ENCODE measurements at regions not wholly inside any gene's neighbourhood (a gene's known extent, or its start where the extent isn't known, plus 50 kb on each side); places are given as distances from the start of the nearest gene placed in this dataset.

DNA sequence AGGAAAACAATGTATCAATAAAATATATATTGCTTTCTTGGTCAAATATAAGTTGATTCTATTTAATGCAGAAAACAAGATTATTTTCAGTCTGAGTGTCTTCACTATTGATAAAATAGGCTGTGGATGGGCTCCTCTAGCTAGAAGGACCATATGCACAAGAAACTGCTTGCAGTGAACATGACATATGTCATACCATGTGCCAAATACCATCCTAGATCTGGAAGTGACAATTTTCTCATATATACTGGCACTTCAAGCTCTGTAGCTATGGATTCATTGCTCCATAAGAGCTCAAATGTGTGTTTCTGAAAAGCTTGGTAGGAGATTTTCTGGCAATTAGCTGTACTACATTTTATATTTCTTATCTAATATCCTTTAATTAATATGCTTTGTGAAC lies 95.6 kb upstream of the CDH6 start:
- DNase-seq, result no peak

DNA sequence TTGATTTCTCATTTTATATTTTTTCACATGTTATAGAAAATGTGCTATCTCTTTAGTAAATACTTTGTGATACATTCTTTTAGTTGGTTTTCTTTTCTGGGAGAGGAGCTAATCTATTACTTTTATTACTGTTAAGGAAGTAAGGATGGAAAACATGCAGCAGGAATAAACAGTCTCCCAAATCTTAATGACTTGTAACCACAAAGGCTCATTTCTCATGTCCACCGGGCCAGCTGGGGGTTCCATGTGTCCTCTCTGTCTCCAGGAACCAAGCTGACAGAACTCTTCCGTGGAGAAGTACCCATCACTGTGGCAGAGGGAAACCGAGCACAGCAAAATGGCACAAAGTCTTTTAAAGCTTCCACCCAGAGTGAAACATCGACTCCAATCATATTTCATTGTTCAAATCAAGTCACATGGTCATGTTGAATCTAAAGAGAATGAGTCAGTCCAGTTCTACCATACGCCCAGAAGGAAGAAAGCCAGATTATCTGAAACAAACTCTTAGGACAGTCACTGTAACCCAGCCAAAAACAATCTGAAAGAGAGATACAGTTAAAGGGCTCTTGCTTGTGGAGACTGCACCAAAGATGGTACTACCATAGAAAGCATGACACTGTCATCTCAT lies 97.1 kb upstream of the CDH6 start:
- no peak for DNase-seq

- DNase-seq, result no peak
Observed at GRCh38 chr5:31095796-31096195, 97.7 kb upstream of the CDH6 start.

GRCh38 chr5:31091501-31091900 lies 102.0 kb upstream of the CDH6 start:
- no peak for DNase-seq

DNA sequence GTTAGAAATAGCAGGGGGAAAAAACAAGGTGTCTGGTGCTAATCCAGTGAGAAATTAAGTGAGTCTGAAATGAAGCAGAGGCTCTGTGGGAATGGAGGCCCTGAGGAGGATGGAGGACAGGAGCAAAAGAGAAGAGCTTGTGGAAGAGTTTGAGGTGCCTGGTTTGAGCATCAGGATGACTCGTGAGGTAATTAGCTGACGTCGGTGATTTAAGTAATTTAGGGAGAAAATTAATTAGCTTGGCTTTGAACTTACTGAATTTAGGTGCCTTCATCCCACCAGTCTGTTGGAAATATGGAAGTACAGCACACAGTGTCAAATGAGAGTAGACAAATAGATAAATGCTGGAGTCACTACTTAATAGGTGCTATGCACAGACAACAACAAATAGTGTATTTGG lies 103.0 kb upstream of the CDH6 start:
- DNase-seq, result no peak

GRCh38 chr5:31086839-31087415 lies 106.6 kb upstream of the CDH6 start:
- no peak for DNase-seq

- no peak for DNase-seq
Observed at GRCh38 chr5:31084871-31085270, 108.6 kb upstream of the CDH6 start.

DNA sequence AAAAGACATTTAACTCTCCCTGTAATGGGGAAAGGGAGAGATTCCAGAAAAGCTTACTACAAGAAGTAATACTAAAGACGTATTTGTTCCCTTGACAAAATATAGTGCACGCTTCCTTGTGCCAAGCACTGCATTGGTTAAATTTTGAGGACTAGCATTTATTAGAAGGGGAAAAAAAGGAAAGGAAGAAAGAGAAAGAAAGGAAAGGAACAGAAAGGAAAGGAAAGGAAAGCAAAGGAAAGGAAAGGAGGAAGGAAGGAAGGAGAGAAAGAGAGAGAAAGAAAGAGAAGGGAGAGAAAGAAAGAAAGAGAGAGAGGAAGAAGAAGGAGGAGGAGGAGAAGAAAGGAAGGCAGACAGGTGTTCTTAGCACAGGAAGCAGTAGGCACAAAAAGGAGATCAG lies 110.1 kb upstream of the CDH6 start:
- no peak for DNase-seq

GRCh38 chr5:31079668-31080067 lies 113.8 kb upstream of the CDH6 start:
- DNase-seq, result no peak

GRCh38 chr5:31078956-31079355 lies 114.5 kb upstream of the CDH6 start:
- no peak for DNase-seq

DNA sequence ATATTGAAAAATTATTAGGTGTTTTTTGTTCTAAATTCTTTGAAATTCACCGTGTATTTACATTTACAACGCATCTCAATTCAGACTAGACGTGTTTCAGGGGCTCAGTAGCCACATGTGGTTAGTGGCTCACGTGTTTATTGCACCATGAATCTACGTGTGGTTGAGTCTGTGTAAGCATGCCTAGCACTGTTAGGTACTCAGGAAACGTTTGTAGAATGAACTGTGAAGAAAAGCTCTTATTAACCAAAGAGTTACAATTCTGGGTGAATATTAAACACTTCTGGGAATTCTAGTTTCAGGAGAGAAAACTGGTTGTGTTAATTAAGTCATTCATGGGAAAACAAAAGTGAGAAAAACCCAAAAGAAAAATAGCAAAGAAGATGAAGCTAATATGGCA lies 117.5 kb upstream of the CDH6 start:
- no peak for DNase-seq

GRCh38 chr5:31068287-31068686 lies 125.2 kb upstream of the CDH6 start:
- DNase-seq, result no peak

- no peak for DNase-seq
Observed at GRCh38 chr5:31066655-31067328, 126.7 kb upstream of the CDH6 start.

GRCh38 chr5:31064215-31064614 lies 129.3 kb upstream of the CDH6 start:
- no peak for DNase-seq

DNA sequence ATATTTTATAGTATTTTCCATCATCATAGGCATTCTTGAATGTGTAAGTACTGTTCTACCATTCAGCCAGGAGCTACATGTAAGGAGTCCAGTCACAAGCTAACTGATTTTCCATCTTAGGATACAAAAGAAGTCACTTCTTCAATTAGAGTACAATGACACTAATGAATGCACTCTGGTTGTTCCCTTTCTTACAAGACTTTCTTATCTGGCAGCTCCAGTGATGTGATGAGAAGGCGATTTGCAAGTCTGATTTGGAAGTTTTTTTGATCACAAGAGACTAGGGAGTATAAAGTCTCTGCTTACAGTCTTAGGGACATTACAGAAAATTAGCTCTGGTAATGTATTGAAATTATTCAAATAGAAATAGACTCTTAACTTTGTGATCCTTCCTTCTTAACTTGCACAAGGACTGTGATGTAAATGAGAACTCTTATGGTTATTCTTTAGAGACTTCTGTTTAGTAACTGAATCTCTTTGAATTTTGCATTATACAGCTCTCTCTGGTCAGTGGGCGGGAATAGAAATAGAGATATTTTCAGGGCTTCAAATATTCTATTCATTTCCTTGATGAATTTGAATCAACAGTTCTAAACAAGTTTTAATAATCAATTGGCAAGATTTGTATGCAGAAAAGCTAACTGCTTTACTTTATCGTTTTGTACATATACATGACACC lies 130.4 kb upstream of the CDH6 start:
- DNase-seq, result no peak

DNA sequence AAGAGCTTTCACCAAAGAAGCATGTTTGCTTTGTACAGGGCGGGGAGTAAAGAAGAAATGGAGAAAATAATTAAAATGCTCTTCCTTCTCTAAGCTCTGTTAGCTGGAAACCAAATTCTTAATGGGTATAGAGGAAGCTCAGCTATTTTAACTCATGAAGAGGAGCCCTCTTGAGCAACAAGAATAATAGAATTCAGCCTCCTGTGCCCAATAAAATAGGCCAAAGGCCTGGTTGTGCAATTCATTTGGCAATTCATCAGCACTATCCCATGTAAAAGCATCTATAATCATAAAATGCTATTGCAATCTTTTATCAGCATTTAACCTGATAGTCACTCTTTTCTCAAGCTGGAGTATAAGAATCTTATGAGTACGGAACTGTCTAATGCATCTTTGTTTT lies 133.6 kb upstream of the CDH6 start:
- no peak for DNase-seq

DNA sequence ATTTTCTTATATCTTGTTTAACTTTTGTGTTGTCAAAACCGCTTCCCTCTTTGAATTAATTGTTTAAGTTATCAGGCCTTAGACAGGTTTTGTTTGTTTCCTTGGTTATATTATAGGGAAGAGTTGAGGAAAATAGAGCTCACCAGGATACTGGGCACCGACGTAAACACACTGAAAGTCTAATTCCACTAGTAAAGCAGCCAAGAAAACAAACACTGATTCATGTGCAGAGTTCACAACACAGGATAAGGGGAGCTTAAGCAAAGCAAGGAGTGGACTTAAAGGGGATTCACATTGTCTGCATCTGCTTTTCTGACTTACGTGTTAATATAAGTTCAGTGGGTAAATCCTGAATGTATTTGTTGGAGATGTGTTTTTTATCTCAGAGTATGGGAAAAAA lies 139.0 kb upstream of the CDH6 start:
- DNase-seq, result no peak

- no peak for DNase-seq
Observed at GRCh38 chr5:31052937-31053658, 140.4 kb upstream of the CDH6 start.

GRCh38 chr5:31051316-31051715 lies 142.2 kb upstream of the CDH6 start:
- DNase-seq, result no peak

DNA sequence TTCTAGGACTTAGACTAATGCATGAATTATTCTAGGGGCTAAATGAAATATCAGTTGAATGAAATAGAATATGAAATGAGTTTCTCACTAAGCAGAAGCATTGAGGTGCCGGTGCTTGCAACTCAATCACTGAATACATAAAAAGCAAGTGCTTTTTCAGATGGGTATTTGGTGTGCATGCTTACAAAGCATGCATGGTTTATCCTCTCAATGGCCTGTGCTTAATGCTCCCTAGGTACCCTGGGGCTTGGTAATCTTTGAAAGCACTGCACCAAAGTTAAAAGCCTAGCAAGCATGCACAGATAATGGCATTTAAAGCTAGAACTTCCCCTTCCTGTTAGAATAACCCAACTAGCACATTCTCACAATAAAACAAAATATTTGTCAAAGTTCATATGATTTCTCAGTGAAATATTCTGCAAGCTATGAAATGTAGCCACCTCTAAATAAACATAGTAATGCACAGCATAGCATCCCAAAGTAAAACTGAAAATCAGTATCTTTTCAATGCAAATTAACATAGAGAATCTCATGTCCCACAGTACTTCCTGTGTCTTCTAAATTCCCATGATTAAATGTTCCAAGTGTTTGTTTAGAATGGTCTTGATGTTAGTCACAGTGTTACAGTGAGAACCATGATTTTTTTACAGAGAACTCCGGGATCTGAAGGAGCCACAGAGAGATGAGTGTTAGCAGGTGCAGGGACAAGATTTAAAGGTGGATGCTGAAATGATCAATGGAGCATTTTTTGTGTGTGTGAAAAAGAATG lies 143.4 kb upstream of the CDH6 start:
- no peak for DNase-seq

DNA sequence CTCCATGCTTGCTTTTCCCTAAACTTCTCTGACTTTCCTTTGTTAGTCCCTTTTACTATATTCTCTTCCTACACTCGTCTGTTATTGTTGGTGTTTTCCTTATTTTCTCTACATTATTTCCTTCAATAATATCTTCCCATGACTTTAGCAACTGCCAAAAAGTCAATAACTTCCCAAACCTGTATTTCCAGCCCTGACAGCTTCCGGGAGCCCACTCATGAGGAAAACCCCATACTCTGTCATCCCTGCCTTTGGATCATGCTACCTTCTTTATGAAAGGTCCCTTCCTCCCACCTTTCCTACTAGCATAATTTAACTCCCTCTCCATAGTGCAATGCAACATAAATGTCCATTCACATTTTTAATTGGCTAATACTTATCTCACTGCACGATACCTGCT lies 144.0 kb upstream of the CDH6 start:
- DNase-seq, result no peak

Data from occipital lobe (tissue), 1 donor.